H1 (cell line): ENCODE measurements at regions not wholly inside any gene's neighbourhood (a gene's known extent, or its start where the extent isn't known, plus 50 kb on each side); places are given as distances from the start of the nearest gene placed in this dataset.

Experiments
- CTCF ChIA-PET: fragments of 300-600 bp; sonication (Branson Sonifier 250); formaldehyde crosslinking; loops from one replicate; lab custom pipeline; 2021; ENCODE audit not compliant: partially characterized antibody; lab: Charles Lee
- POLR2A ChIA-PET: fragments of 300-600 bp; sonication (Branson Sonifier 250); formaldehyde crosslinking; loops from one replicate; lab custom pipeline; 2021; ENCODE audit warnings: inconsistent platforms; ENCODE audit not compliant: partially characterized antibody; lab: Charles Lee
- DNase-seq, 2 experiments: peaks; one replicate each; pipeline versions ENCODE4 v3.0.0 to v3.0.0-alpha.2; 2010 to 2022; ENCODE audit warnings: low spot score in 2 of 2, low read depth in 1 of 2, mixed read lengths in 1 of 2
- FAIRE-seq: peaks from 2 replicates; lab custom pipeline; 2011; peaks lifted over from hg19 to GRCh38; lab: Jason Lieb, UNC
- H2AFZ ChIP-seq: 2 replicates; pipeline ENCODE4 v1.8.1; 2012; ENCODE audit warnings: low read length, inconsistent platforms
- H2AK5ac ChIP-seq: 2 replicates; pipeline ENCODE4 v1.6.1; 2013; ENCODE audit warnings: low read depth, low read length
- H2BK120ac ChIP-seq: replicated peaks from 2 replicates; pipeline ENCODE3; 2013; ENCODE audit warnings: low read depth, low read length, inconsistent platforms
- H2BK12ac ChIP-seq: 2 replicates; pipeline ENCODE4 v1.6.1; 2013; ENCODE audit warnings: low read depth, low read length
- H2BK15ac ChIP-seq: 2 replicates; pipeline ENCODE4 v1.6.1; 2013; ENCODE audit warnings: low read length
- H2BK20ac ChIP-seq: 2 replicates; pipeline ENCODE4 v1.6.1; 2013; ENCODE audit warnings: low read length
- H2BK5ac ChIP-seq: 2 replicates; pipeline ENCODE4 v1.6.1; 2013; ENCODE audit warnings: low read depth, low read length
- H3K14ac ChIP-seq: 2 replicates; pipeline ENCODE4 v1.6.1; 2013; ENCODE audit warnings: inconsistent platforms; ENCODE audit not compliant: insufficient read length
- H3K18ac ChIP-seq: 2 replicates; pipeline ENCODE4 v1.6.1; 2013; ENCODE audit warnings: low read length; ENCODE audit errors: extremely low read depth
- H3K23ac ChIP-seq: 2 replicates; pipeline ENCODE4 v1.6.1; 2013; ENCODE audit warnings: inconsistent platforms; ENCODE audit not compliant: insufficient read length
- H3K23me2 ChIP-seq: 2 replicates; pipeline ENCODE4 v1.6.1; 2013; ENCODE audit warnings: low read depth, low read length
- H3K27ac ChIP-seq: 2 replicates; pipeline ENCODE4 v1.6.1; 2011; ENCODE audit warnings: low read depth, low read length, inconsistent platforms
- H3K27me3 ChIP-seq, 4 experiments: replicated peaks in 1 of 4; 1 replicate in 1 of 4; 2 replicates in 3 of 4; pipeline versions ENCODE4 v1.6.1 to v1.8.1; 2011 to 2013; ENCODE audit warnings: low read length in 3 of 4, mild to moderate bottlenecking in 3 of 4, inconsistent platforms in 2 of 4, mixed read lengths in 2 of 4, moderate library complexity in 1 of 4; ENCODE audit not compliant: control insufficient read depth in 3 of 4, insufficient read depth in 3 of 4; ENCODE audit errors: extremely low read depth in 1 of 4
- H3K36me3 ChIP-seq, 4 experiments: 2 replicates each; pipeline versions ENCODE4 v1.6.1 to v1.8.1; 2011 to 2013; ENCODE audit warnings: mild to moderate bottlenecking in 4 of 4, low read length in 3 of 4, moderate library complexity in 2 of 4, control low read depth in 1 of 4, inconsistent platforms in 1 of 4; ENCODE audit not compliant: insufficient read depth in 4 of 4, control insufficient read depth in 2 of 4
- H3K4ac ChIP-seq: replicated peaks from 2 replicates; pipeline ENCODE3; 2013; ENCODE audit warnings: low read length, low read depth, mixed read lengths, inconsistent platforms; ENCODE audit not compliant: insufficient read length
- H3K4me1 ChIP-seq, 4 experiments: replicated peaks in 1 of 4; 1 replicate in 1 of 4; 2 replicates in 3 of 4; pipeline versions ENCODE4 v1.6.1 to v1.8.1; 2011 to 2013; ENCODE audit warnings: low read length in 3 of 4, inconsistent platforms in 2 of 4, mixed read lengths in 1 of 4; ENCODE audit not compliant: insufficient read depth in 4 of 4, control insufficient read depth in 3 of 4
- H3K4me2 ChIP-seq, 2 experiments: 2 replicates each; pipeline versions ENCODE4 v1.6.1 to v1.8.1; 2011 to 2013; ENCODE audit warnings: low read depth in 2 of 2, low read length in 2 of 2, control low read depth in 1 of 2, inconsistent platforms in 1 of 2, mild to moderate bottlenecking in 1 of 2; ENCODE audit not compliant: insufficient read depth in 1 of 2
- H3K4me3 ChIP-seq, 4 experiments: fragments of 200-600, 300-600 bp in 1 of 4; sonication (generic), shearing (Covaris generic), sonication (Bioruptor Twin) in 1 of 4; 2 replicates each; pipeline versions ENCODE4 v1.5.1 to v1.8.1; 2011 to 2016; ENCODE audit warnings: low read length in 4 of 4, low read depth in 3 of 4, control low read depth in 2 of 4, inconsistent platforms in 2 of 4, mild to moderate bottlenecking in 2 of 4, mixed read lengths in 1 of 4, moderate library complexity in 1 of 4; ENCODE audit not compliant: insufficient read depth in 2 of 4; ENCODE audit errors: extremely low read depth in 1 of 4
- H3K56ac ChIP-seq: replicated peaks from 2 replicates; pipeline ENCODE3; 2013; ENCODE audit warnings: low read depth, mild to moderate bottlenecking, mixed read lengths, low read length, inconsistent platforms; ENCODE audit not compliant: insufficient read length
- H3K79me1 ChIP-seq: 2 replicates; pipeline ENCODE4 v1.6.1; 2013; ENCODE audit warnings: low read depth, low read length, control low read depth
- H3K79me2 ChIP-seq, 2 experiments: 2 replicates each; pipeline versions ENCODE4 v1.6.1 to v1.8.1; 2012 to 2013; ENCODE audit warnings: low read length in 2 of 2, mild to moderate bottlenecking in 2 of 2, inconsistent platforms in 1 of 2; ENCODE audit not compliant: insufficient read depth in 2 of 2, control insufficient read depth in 1 of 2
- H3K9ac ChIP-seq, 4 experiments: replicated peaks in 1 of 4; 1 replicate in 1 of 4; 2 replicates in 3 of 4; pipeline versions ENCODE4 v1.6.1 to v1.8.1; 2011 to 2013; ENCODE audit warnings: low read depth in 3 of 4, low read length in 3 of 4, control low read depth in 2 of 4, mild to moderate bottlenecking in 2 of 4, moderate library complexity in 2 of 4, inconsistent platforms in 1 of 4; ENCODE audit errors: extremely low read depth in 1 of 4
- H3K9me3 ChIP-seq, 2 experiments: 2 replicates each; pipeline versions ENCODE4 v1.6.1 to v1.8.1; 2012 to 2013; ENCODE audit warnings: mild to moderate bottlenecking in 2 of 2, moderate library complexity in 2 of 2, control low read depth in 1 of 2, inconsistent platforms in 1 of 2, low read depth in 1 of 2, low read length in 1 of 2, mixed read lengths in 1 of 2; ENCODE audit not compliant: insufficient read depth in 2 of 2
- H4K20me1 ChIP-seq, 2 experiments: replicated peaks in 1 of 2; 2 replicates each; pipeline versions ENCODE3 to v1.8.1; 2011 to 2013; ENCODE audit warnings: inconsistent platforms in 2 of 2, low read length in 2 of 2, mild to moderate bottlenecking in 1 of 2; ENCODE audit not compliant: insufficient read depth in 2 of 2, control insufficient read depth in 1 of 2
- H4K5ac ChIP-seq: 2 replicates; pipeline ENCODE4 v1.6.1; 2013; ENCODE audit warnings: low read length, low read depth, mixed read lengths, inconsistent platforms; ENCODE audit not compliant: insufficient read length
- H4K8ac ChIP-seq: 2 replicates; pipeline ENCODE4 v1.8.0; 2013; ENCODE audit warnings: mild to moderate bottlenecking, moderate library complexity, low read length, inconsistent platforms; ENCODE audit not compliant: insufficient read depth; ENCODE audit errors: extremely low read depth
- H4K91ac ChIP-seq: replicated peaks from 2 replicates; pipeline ENCODE3; 2013; ENCODE audit warnings: low read length, mixed read lengths, inconsistent platforms; ENCODE audit not compliant: insufficient read length
- ATF2 ChIP-seq: IDR thresholded peaks from 2 replicates; pipeline ENCODE4 v1.6.1; 2012; ENCODE audit warnings: low read length, inconsistent platforms
- BCL11A ChIP-seq, 2 experiments: IDR thresholded peaks; one replicate each; pipeline ENCODE4 v1.6.1; 2011; ENCODE audit warnings: low read depth in 2 of 2, low read length in 2 of 2, mild to moderate bottlenecking in 2 of 2
- CHD2 ChIP-seq: IDR thresholded peaks from 2 replicates; pipeline ENCODE4 v1.6.1; 2012; ENCODE audit warnings: low read length, improper control_type of control experiment
- EGR1 ChIP-seq: IDR thresholded peaks from 2 replicates; pipeline ENCODE4 v1.6.1; 2011; ENCODE audit warnings: low read depth, low read length, borderline replicate concordance
- FOSL1 ChIP-seq: IDR thresholded peaks from 2 replicates; pipeline ENCODE4 v1.6.1; 2011; ENCODE audit warnings: mild to moderate bottlenecking, low read depth, low read length, moderate library complexity; ENCODE audit not compliant: insufficient read depth
- KDM1A ChIP-seq: fragments of 200-600, 300-600 bp; sonication (generic); IDR thresholded peaks from 2 replicates; pipeline ENCODE4 v1.7.1; 2016; ENCODE audit warnings: mild to moderate bottlenecking, low read length, borderline replicate concordance
- KDM5A ChIP-seq: fragments of 200-600 bp; IDR thresholded peaks from 2 replicates; pipeline ENCODE4 v1.7.1; 2012; ENCODE audit warnings: mild to moderate bottlenecking, low read length, inconsistent platforms, mixed read lengths
- MAX ChIP-seq: IDR thresholded peaks from 2 replicates; pipeline ENCODE4 v1.6.1; 2012; ENCODE audit warnings: inconsistent platforms
- NRF1 ChIP-seq: IDR thresholded peaks from 2 replicates; pipeline ENCODE4 v1.6.1; 2011; ENCODE audit warnings: mild to moderate bottlenecking, low read depth, low read length, improper control_type of control experiment
- RXRA ChIP-seq: IDR thresholded peaks from 2 replicates; pipeline ENCODE4 v1.6.1; 2011; ENCODE audit warnings: low read depth, mild to moderate bottlenecking, low read length, moderate library complexity; ENCODE audit not compliant: insufficient read depth
- SAP30 ChIP-seq: fragments of 300-600 bp; sonication (generic); IDR thresholded peaks from 2 replicates; pipeline ENCODE4 v1.7.1; 2012; ENCODE audit warnings: low read length, moderate library complexity, mild to moderate bottlenecking, inconsistent platforms; ENCODE audit not compliant: insufficient read depth, insufficient replicate concordance
- TAF7 ChIP-seq: optimal IDR thresholded peaks from 2 replicates; pipeline ENCODE3; 2011; ENCODE audit warnings: low read depth, mild to moderate bottlenecking, inconsistent platforms, low read length, moderate library complexity, borderline replicate concordance
- TCF12 ChIP-seq: IDR thresholded peaks from 2 replicates; pipeline ENCODE4 v1.6.1; 2011; ENCODE audit warnings: low read depth, mild to moderate bottlenecking, low read length
- WGBS, 2 experiments: shearing (Covaris generic) in 1 of 2; methylation state at CpG; one replicate each; pipeline versions ENCODE4 v1.1.6 to v1.1.7; 2013 to 2015; ENCODE audit warnings: low lambda C conversion rate in 2 of 2, mixed read lengths in 2 of 2, inconsistent platforms in 1 of 2, low coverage in 1 of 2, missing lambda C conversion rate in 1 of 2; ENCODE audit not compliant: insufficient replicate concordance in 2 of 2, insufficient coverage in 1 of 2, insufficient read length in 1 of 2; ENCODE audit errors: extremely low coverage in 1 of 2, missing lambda C conversion rate in 1 of 2; 5-methylcytosine and 5-hydroxymethylcytosine counted together

GRCh38 chr2:19224486-19224885 lies 133.9 kb downstream of the OSR1 start:
- FAIRE-seq (no peak), DNase-seq (no peak)
- Histone ChIP-seq H2BK5ac (no peak overlapping the region), H3K9me3 (no peaks in the 10 kb centered on the region), H2BK12ac (no peak overlapping the region), H3K4me1 (peaks cover 2 to 16% (median 14%) of the 10 kb centered on the region in 4 experiments), H3K9ac (no peak overlapping the region), H3K79me2 (no peaks in the 10 kb centered on the region), H3K56ac (no peak overlapping the region), H3K27ac (no peak overlapping the region), H4K5ac (no peak overlapping the region), H3K14ac (no peak overlapping the region), H2BK15ac (no peak overlapping the region), H3K18ac (no peak overlapping the region), H4K8ac (no peak overlapping the region), H3K79me1 (no peaks in the 10 kb centered on the region), H3K4ac (no peak overlapping the region), H3K4me3 (no peak overlapping the region), H2BK20ac (no peak overlapping the region), H3K23ac (no peak overlapping the region), H3K36me3 (no peaks in the 10 kb centered on the region), H3K27me3 (no peaks in the 10 kb centered on the region), H3K23me2 (no peaks in the 10 kb centered on the region), H4K91ac (no peak overlapping the region), H2AK5ac (no peak overlapping the region), H2BK120ac (no peak overlapping the region), H2AFZ (no peak overlapping the region), H4K20me1 (no peaks in the 10 kb centered on the region), H3K4me2 (no peak overlapping the region)
- ChIA-PET CTCF (interaction anchor here (1.0 kb wide), 1 partner anchor 56 kb away, joined by 3 read pairs; no protein-coding TSS in a partner anchor), POLR2A (no interaction called here)
- whole genome bisulfite sequencing, 2 experiments, result 100% methylated on average over 1 of the region's 1 CpG; no CpG with 5 or more reads in 1 of the 2 experiments
- TF ChIP-seq FOSL1 (no peak), KDM5A (no peak), TCF12 (no peak), TAF7 (no peak), KDM1A (no peak), EGR1 (no peak), CHD2 (no peak), MAX (no peak), SAP30 (no peak), RXRA (no peak), ATF2 (no peak), NRF1 (no peak), BCL11A (IDR thresholded peaks at IDR 0.05; ENCODE audit: low read depth in 2 of 2, low read length in 2 of 2) (no peak)
